GM19239 (cell line): ENCODE measurements at regions not wholly inside any gene's neighbourhood (a gene's known extent, or its start where the extent isn't known, plus 50 kb on each side); places are given as distances from the start of the nearest gene placed in this dataset.

Experiments used
- DNase-seq: peaks from one replicate; pipeline ENCODE4 v3.0.0; 2011; ENCODE audit warnings: low spot score; ENCODE audit not compliant: insufficient read length
- FAIRE-seq: peaks from 2 replicates; lab custom pipeline; 2011; peaks lifted over from hg19 to GRCh38; lab: Jason Lieb, UNC

GRCh38 chr3:151935446-151935845 lies 62.0 kb downstream of the SUCNR1 start:
- DNase-seq (no peak), FAIRE-seq (no peak)

- DNase-seq (no peak), FAIRE-seq (no peak)
Observed at GRCh38 chr3:151940481-151940880, 67.0 kb downstream of the SUCNR1 start.

- no peak for FAIRE-seq
- DNase-seq = no peak
Observed at GRCh38 chr3:151943539-151943938, 70.1 kb downstream of the SUCNR1 start.

- FAIRE-seq = no peak
- DNase-seq = no peak
Observed at GRCh38 chr3:151944356-151944755, 70.9 kb downstream of the SUCNR1 start.

GRCh38 chr3:151946606-151947005 lies 73.2 kb downstream of the SUCNR1 start:
- no peak for FAIRE-seq
- DNase-seq = no peak

GRCh38 chr3:151949706-151950105 lies 76.3 kb downstream of the SUCNR1 start:
- DNase-seq (no peak), FAIRE-seq (no peak)

GRCh38 chr3:151955356-151955755 lies 81.9 kb downstream of the SUCNR1 start:
- no peak for DNase-seq
- FAIRE-seq = no peak

- FAIRE-seq (no peak), DNase-seq (no peak)
Observed at GRCh38 chr3:151960961-151961580, 87.6 kb downstream of the SUCNR1 start.

GRCh38 chr3:151962352-151962751 lies 88.9 kb downstream of the SUCNR1 start:
- FAIRE-seq = no peak
- DNase-seq = no peak

GRCh38 chr3:151962912-151963311 lies 89.5 kb downstream of the SUCNR1 start:
- DNase-seq (no peak), FAIRE-seq (no peak)

GRCh38 chr3:151964743-151965142 lies 91.3 kb downstream of the SUCNR1 start:
- FAIRE-seq = no peak
- DNase-seq = no peak

GRCh38 chr3:151969026-151969642 lies 95.7 kb downstream of the SUCNR1 start:
- FAIRE-seq (no peak), DNase-seq (no peak)

GRCh38 chr3:151971814-151972579 lies 98.6 kb downstream of the SUCNR1 start:
- DNase-seq = no peak
- no peak for FAIRE-seq

GRCh38 chr3:151974067-151974466 lies 100.6 kb downstream of the SUCNR1 start:
- no peak for DNase-seq
- no peak for FAIRE-seq

- FAIRE-seq = no peak
Observed at GRCh38 chr3:151976211-151977050, 103.0 kb downstream of the SUCNR1 start.

GRCh38 chr3:151979906-151980305 lies 106.5 kb downstream of the SUCNR1 start:
- DNase-seq = no peak
- no peak for FAIRE-seq

More at GRCh38 chr3:151976211-151977050, 103.0 kb downstream of the SUCNR1 start:
- DNase-seq = no peak

- no peak for DNase-seq
- FAIRE-seq = no peak
Observed at GRCh38 chr3:151983538-151983937, 110.1 kb downstream of the SUCNR1 start.

- FAIRE-seq (no peak), DNase-seq (no peak)
Observed at GRCh38 chr3:151985787-151986430, 112.5 kb downstream of the SUCNR1 start.

- no peak for FAIRE-seq
Observed at GRCh38 chr3:151987893-151988292, 114.5 kb downstream of the SUCNR1 start.

GRCh38 chr3:151989621-151990020 lies 116.2 kb downstream of the SUCNR1 start:
- DNase-seq = no peak
- no peak for FAIRE-seq

More at GRCh38 chr3:151987893-151988292, 114.5 kb downstream of the SUCNR1 start:
- no peak for DNase-seq
